SK-N-MC (cell line): ENCODE measurements at regions not wholly inside any gene's neighbourhood (a gene's known extent, or its start where the extent isn't known, plus 50 kb on each side); places are given as distances from the start of the nearest gene placed in this dataset.

Source experiments
- EZH2 ChIP-seq: fragments of 200-600 bp; sonication (generic); IDR thresholded peaks from one replicate; pipeline ENCODE4 v1.6.1; 2017; ENCODE audit warnings: antibody characterized with exemption
- FOXP2 ChIP-seq: optimal IDR thresholded peaks from 2 replicates; pipeline ENCODE3; 2011; ENCODE audit warnings: mild to moderate bottlenecking, moderate library complexity; ENCODE audit not compliant: insufficient read depth; ENCODE audit errors: extremely low read length, control extremely low read depth
- POLR2AphosphoS5 ChIP-seq: IDR thresholded peaks from 2 replicates; pipeline ENCODE4 v1.6.1; 2012; ENCODE audit warnings: mild to moderate bottlenecking, low read depth, low read length, borderline replicate concordance

DNA sequence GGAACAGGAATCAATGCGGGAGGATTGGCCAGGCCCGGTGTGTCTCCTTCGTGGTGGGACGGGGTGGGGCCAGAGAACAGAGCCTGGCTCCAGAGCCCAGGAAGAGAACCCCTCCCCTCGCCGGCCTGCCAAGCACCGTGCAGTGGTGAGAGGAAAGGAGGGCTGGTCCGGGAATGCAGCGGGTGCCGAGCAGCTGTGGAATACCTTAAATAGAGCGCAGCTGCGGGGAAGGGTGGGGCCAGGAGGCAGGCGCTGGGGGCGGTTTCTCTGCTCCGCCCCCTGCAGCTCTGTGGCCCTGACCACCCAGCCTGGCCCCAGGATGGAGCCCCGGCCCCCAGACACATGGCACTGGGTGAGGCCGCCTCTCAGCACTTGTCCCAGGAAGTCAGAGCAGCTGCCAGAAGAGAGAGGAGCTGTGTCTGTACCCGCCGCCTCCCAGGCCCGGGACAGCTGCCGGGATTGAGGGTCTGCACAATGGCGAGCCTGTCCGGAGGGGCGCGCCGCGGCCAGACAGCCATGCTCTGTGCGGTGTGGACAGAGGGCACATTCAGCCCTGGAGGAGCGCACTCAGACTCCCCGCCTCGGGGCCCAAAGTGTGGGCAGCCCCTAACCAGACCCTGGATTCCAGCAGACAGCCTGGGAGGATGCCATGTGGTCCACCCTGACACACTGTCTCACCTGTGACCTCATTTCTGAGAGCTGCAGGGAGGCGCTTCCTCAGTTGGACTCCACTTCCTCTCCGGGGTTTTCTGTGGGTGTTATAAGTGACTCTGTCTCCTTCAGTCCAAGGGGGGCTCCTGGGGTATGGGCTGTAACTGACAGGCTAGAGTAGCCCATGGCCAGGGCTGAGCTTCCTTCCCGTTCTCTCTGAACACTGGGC is 268.8 kb downstream of the SEC14L1 start:
- no peak for TF ChIP-seq POLR2AphosphoS5
- TF ChIP-seq EZH2 = no peak
- peak; percentile 5 for TF ChIP-seq FOXP2
